Mesenchymal stem cell (in vitro differentiated cells and primary cell): ENCODE measurements at regions not wholly inside any gene's neighbourhood (a gene's known extent, or its start where the extent isn't known, plus 50 kb on each side); places are given as distances from the start of the nearest gene placed in this dataset.
A peak's percentile ranks its signal among the peaks of the same experiment; 100 is the strongest.

Source experiments
- DNase-seq: peaks from one replicate; pipeline ENCODE4 v3.0.0-alpha.2; 2013
- H2AFZ ChIP-seq: one replicate; pipeline ENCODE4 v1.6.1; 2013; ENCODE audit warnings: low read depth, mild to moderate bottlenecking, control low read depth, inconsistent platforms, low read length, moderate library complexity
- H2AK5ac ChIP-seq: 2 replicates; pipeline ENCODE4 v1.6.1; 2013; ENCODE audit warnings: low read length, moderate library complexity, mild to moderate bottlenecking, inconsistent platforms; ENCODE audit not compliant: severe bottlenecking
- H2BK120ac ChIP-seq: one replicate; pipeline ENCODE4 v1.6.1; 2013; ENCODE audit warnings: low read depth, mild to moderate bottlenecking, inconsistent platforms, low read length, moderate library complexity
- H2BK12ac ChIP-seq, 2 experiments: one replicate each; pipeline ENCODE4 v1.6.1; 2013; ENCODE audit warnings: inconsistent platforms in 2 of 2, low read length in 2 of 2, mild to moderate bottlenecking in 2 of 2, moderate library complexity in 2 of 2, control low read depth in 1 of 2
- H2BK15ac ChIP-seq: one replicate; pipeline ENCODE4 v1.6.1; 2013; ENCODE audit warnings: mild to moderate bottlenecking, low read depth, inconsistent platforms; ENCODE audit not compliant: poor library complexity, severe bottlenecking
- H2BK5ac ChIP-seq: 2 replicates; pipeline ENCODE4 v1.6.1; 2013; ENCODE audit warnings: low read depth, mild to moderate bottlenecking, low read length, control low read depth, inconsistent platforms; ENCODE audit not compliant: poor library complexity, severe bottlenecking
- H3K14ac ChIP-seq, 2 experiments: one replicate each; pipeline ENCODE4 v1.6.1; 2013; ENCODE audit warnings: inconsistent platforms in 2 of 2, low read length in 2 of 2, control low read depth in 1 of 2, mild to moderate bottlenecking in 1 of 2, moderate library complexity in 1 of 2
- H3K18ac ChIP-seq, 2 experiments: one replicate each; pipeline ENCODE4 v1.6.1; 2013; ENCODE audit warnings: inconsistent platforms in 2 of 2, low read length in 2 of 2, control low read depth in 1 of 2, low read depth in 1 of 2, mild to moderate bottlenecking in 1 of 2
- H3K23ac ChIP-seq, 2 experiments: one replicate each; pipeline ENCODE4 v1.6.1; 2013; ENCODE audit warnings: inconsistent platforms in 2 of 2, low read length in 2 of 2, mild to moderate bottlenecking in 2 of 2, moderate library complexity in 2 of 2, control low read depth in 1 of 2
- H3K27ac ChIP-seq: 2 replicates; pipeline ENCODE4 v1.5.1; 2013; ENCODE audit warnings: mild to moderate bottlenecking, moderate library complexity, low read length, control low read depth, inconsistent platforms; ENCODE audit not compliant: poor library complexity, severe bottlenecking
- H3K27me3 ChIP-seq, 2 experiments: 2 replicates each; pipeline versions ENCODE4 v1.6.1 to v1.7.0; 2013; ENCODE audit warnings: low read length in 2 of 2, mild to moderate bottlenecking in 2 of 2, moderate library complexity in 2 of 2, control low read depth in 1 of 2, inconsistent platforms in 1 of 2; ENCODE audit not compliant: control insufficient read depth in 1 of 2, insufficient read depth in 1 of 2
- H3K36me3 ChIP-seq, 2 experiments: 2 replicates each; pipeline versions ENCODE4 v1.6.1 to v1.7.0; 2013; ENCODE audit warnings: low read length in 2 of 2, control low read depth in 1 of 2, inconsistent platforms in 1 of 2, low read depth in 1 of 2, mild to moderate bottlenecking in 1 of 2; ENCODE audit not compliant: insufficient read depth in 2 of 2, control insufficient read depth in 1 of 2
- H3K4ac ChIP-seq, 2 experiments: one replicate each; pipeline ENCODE4 v1.6.1; 2013; ENCODE audit warnings: inconsistent platforms in 2 of 2, low read length in 2 of 2, mild to moderate bottlenecking in 2 of 2, moderate library complexity in 2 of 2, control low read depth in 1 of 2, low read depth in 1 of 2
- H3K4me1 ChIP-seq: 2 replicates; pipeline ENCODE4 v1.6.1; 2013; ENCODE audit warnings: low read depth, low read length, control low read depth; ENCODE audit not compliant: control insufficient read depth, insufficient read depth
- H3K4me2 ChIP-seq: 2 replicates; pipeline ENCODE4 v1.6.1; 2013; ENCODE audit warnings: low read length, mild to moderate bottlenecking, inconsistent platforms; ENCODE audit not compliant: poor library complexity, severe bottlenecking
- H3K4me3 ChIP-seq, 2 experiments: 2 replicates each; pipeline versions ENCODE4 v1.5.1 to v1.7.0; 2013; ENCODE audit warnings: low read length in 2 of 2, mild to moderate bottlenecking in 2 of 2, control low read depth in 1 of 2, low read depth in 1 of 2; ENCODE audit not compliant: insufficient read depth in 1 of 2
- H3K79me1 ChIP-seq: replicated peaks from 2 replicates; pipeline ENCODE4 v1.6.1; 2013; ENCODE audit warnings: mild to moderate bottlenecking, control low read depth, low read length, inconsistent platforms; ENCODE audit not compliant: poor library complexity, severe bottlenecking
- H3K9ac ChIP-seq: 2 replicates; pipeline ENCODE4 v1.7.0; 2013; ENCODE audit warnings: mild to moderate bottlenecking, low read length, moderate library complexity
- H3K9me3 ChIP-seq: 2 replicates; pipeline ENCODE4 v1.7.0; 2013; ENCODE audit warnings: mild to moderate bottlenecking, low read length; ENCODE audit not compliant: control insufficient read depth
- H4K8ac ChIP-seq: one replicate; pipeline ENCODE4 v1.6.1; 2013; ENCODE audit warnings: inconsistent platforms, mild to moderate bottlenecking, low read length, moderate library complexity
- H4K91ac ChIP-seq: one replicate; pipeline ENCODE4 v1.6.1; 2013; ENCODE audit warnings: mild to moderate bottlenecking, low read length, inconsistent platforms
- WGBS: methylation state at CpG from one replicate; pipeline ENCODE4 v1.1.7; 2013; ENCODE audit warnings: mixed read lengths; 5-methylcytosine and 5-hydroxymethylcytosine counted together

- no peak overlapping the region for H3K4ac ChIP-seq
- no peak overlapping the region for H3K4me3 ChIP-seq
- no peaks in the 10 kb centered on the region for H3K36me3 ChIP-seq
- no peak for DNase-seq
- no peak overlapping the region for H2AFZ ChIP-seq
- H3K14ac ChIP-seq, result no peak overlapping the region
- H3K4me1 ChIP-seq, result no peaks in the 10 kb centered on the region
- peaks cover 5 to 17% of the 10 kb centered on the region in 2 experiments for H3K27me3 ChIP-seq
- no peaks in the 10 kb centered on the region for H3K79me1 ChIP-seq
- no peak overlapping the region for H2BK120ac ChIP-seq
- no peak overlapping the region for H2BK5ac ChIP-seq
- 29% methylated on average over 3 of the region's 3 CpGs for WGBS
- H2AK5ac ChIP-seq, result no peak overlapping the region
- no peak overlapping the region for H3K9ac ChIP-seq
- H2BK15ac ChIP-seq, result no peak overlapping the region
- H3K23ac ChIP-seq, result no peak overlapping the region
- H4K8ac ChIP-seq, result no peak overlapping the region
- H3K9me3 ChIP-seq, result no peaks in the 10 kb centered on the region
- no peak overlapping the region for H3K18ac ChIP-seq
- H3K4me2 ChIP-seq, result no peak overlapping the region
- no peak overlapping the region for H4K91ac ChIP-seq
- no peak overlapping the region for H2BK12ac ChIP-seq
- no peak overlapping the region for H3K27ac ChIP-seq
Observed at GRCh38 chr15:98286831-98287230, 326.3 kb downstream of the ARRDC4 start.

- Histone ChIP-seq H3K4ac (no peak overlapping the region), H2BK12ac (no peak overlapping the region), H2BK5ac (no peak overlapping the region), H3K4me2 (no peak overlapping the region), H2AFZ (no peak overlapping the region), H4K8ac (no peak overlapping the region), H3K79me1 (no peaks in the 10 kb centered on the region), H3K27me3 (peaks cover 13 to 29% of the 10 kb centered on the region in 2 experiments), H3K4me3 (no peak overlapping the region), H3K27ac (no peak overlapping the region), H2BK15ac (no peak overlapping the region), H3K36me3 (no peaks in the 10 kb centered on the region), H2BK120ac (no peak overlapping the region), H2AK5ac (no peak overlapping the region), H3K23ac (no peak overlapping the region), H4K91ac (no peak overlapping the region), H3K14ac (no peak overlapping the region), H3K9ac (no peak overlapping the region), H3K4me1 (peaks cover 2% of the 10 kb centered on the region), H3K18ac (no peak overlapping the region), H3K9me3 (no peaks in the 10 kb centered on the region)
- 84% methylated on average over 11 of the region's 11 CpGs for WGBS
- no peak for DNase-seq
Observed at GRCh38 chr15:98288091-98288590, 327.6 kb downstream of the ARRDC4 start.

GRCh38 chr15:98289747-98290146, 329.2 kb downstream of the ARRDC4 start:
- no peaks in the 10 kb centered on the region for H3K36me3 ChIP-seq
- no peak overlapping the region for H2AK5ac ChIP-seq
- H4K91ac ChIP-seq, result no peak overlapping the region
- no peak overlapping the region for H3K4me3 ChIP-seq
- H2BK12ac ChIP-seq, result no peak overlapping the region
- DNase-seq, result no peak
- H3K79me1 ChIP-seq, result no peaks in the 10 kb centered on the region
- no peak overlapping the region for H3K14ac ChIP-seq
- WGBS, result 25% methylated on average over 3 of the region's 3 CpGs
- H3K23ac ChIP-seq, result no peak overlapping the region
- no peak overlapping the region for H2AFZ ChIP-seq
- H2BK5ac ChIP-seq, result no peak overlapping the region
- no peaks in the 10 kb centered on the region for H3K9me3 ChIP-seq
- no peak overlapping the region for H3K4ac ChIP-seq
- H3K9ac ChIP-seq, result no peak overlapping the region
- H3K27me3 ChIP-seq, result peaks cover 26 to 45% of the 10 kb centered on the region in 2 experiments
- no peak overlapping the region for H3K18ac ChIP-seq
- H3K4me1 ChIP-seq, result peaks cover 2% of the 10 kb centered on the region
- H2BK120ac ChIP-seq, result no peak overlapping the region
- H3K4me2 ChIP-seq, result no peak overlapping the region
- no peak overlapping the region for H4K8ac ChIP-seq
- H2BK15ac ChIP-seq, result no peak overlapping the region
- no peak overlapping the region for H3K27ac ChIP-seq

GRCh38 chr15:98292442-98293240, 332.1 kb downstream of the ARRDC4 start:
- WGBS, result 4% methylated on average over 42 of the region's 46 CpGs
- Histone ChIP-seq H2BK15ac (peak overlapping the region; percentile 52), H2AK5ac (no peak overlapping the region), H2BK120ac (no peak overlapping the region), H3K4me2 (no peak overlapping the region), H2BK5ac (no peak overlapping the region), H2AFZ (no peak overlapping the region), H3K4me1 (peaks cover 2% of the 10 kb centered on the region), H3K27ac (no peak overlapping the region), H3K79me1 (no peaks in the 10 kb centered on the region), H3K27me3 (peaks cover 26 to 53% of the 10 kb centered on the region in 2 experiments), H3K4me3 (peak overlapping the region in 1 of 2 experiments; percentile 37), H4K8ac (no peak overlapping the region), H4K91ac (no peak overlapping the region), H3K14ac (no peak overlapping the region), H3K23ac (no peak overlapping the region), H3K9me3 (no peaks in the 10 kb centered on the region), H3K18ac (no peak overlapping the region), H3K9ac (no peak overlapping the region), H3K4ac (no peak overlapping the region), H3K36me3 (no peaks in the 10 kb centered on the region), H2BK12ac (no peak overlapping the region)
- peak; percentile 6 for DNase-seq
